ENCODE measurements at regions not wholly inside any gene's neighbourhood (a gene's known extent, or its start where the extent isn't known, plus 50 kb on each side); places are given as distances from the start of the nearest gene placed in this dataset.

DNA sequence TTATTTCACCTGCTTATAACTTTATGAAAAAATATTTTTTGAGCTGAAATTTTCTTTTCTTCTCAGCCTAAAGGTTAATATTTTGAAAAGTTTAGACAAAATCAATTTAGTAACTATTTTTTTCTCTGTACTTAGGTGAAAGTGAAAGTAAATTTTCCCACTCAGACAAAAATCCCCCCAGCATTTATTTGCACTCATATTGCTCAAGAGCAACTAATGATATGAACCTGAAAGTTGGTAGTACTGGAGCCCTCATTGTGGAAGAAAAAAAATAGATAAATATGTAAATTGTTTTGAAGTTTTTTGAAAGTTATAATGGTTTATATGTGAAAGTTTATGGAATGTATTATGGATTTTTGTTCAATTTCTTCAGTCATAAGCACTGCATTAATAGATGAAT lies 1005.9 kb upstream of the ATXN7L3B start:
- Histone ChIP-seq H3K4me3 (ENCODE audit: low read length) (no peak overlapping the region), H3K36me3 (replicated peaks; ENCODE audit: insufficient read depth, low read length) (no peaks in the 10 kb centered on the region), H3K9me2 (replicated peaks; ENCODE audit: insufficient read depth, low read length) (no peaks in the 10 kb centered on the region), H3K9ac (ENCODE audit: low read length) (no peak overlapping the region), H3F3A (ENCODE audit: insufficient read depth, low read length) (no peaks in the 10 kb centered on the region), H3K4me1 (ENCODE audit: low read length) (no peaks in the 10 kb centered on the region), H2AFZ (ENCODE audit: low read length) (no peak overlapping the region), H3K27me3 (replicated peaks; ENCODE audit: insufficient read depth, low read length) (no peaks in the 10 kb centered on the region), H3K27ac (ENCODE audit: low read length) (no peak overlapping the region), H3K4me2 (ENCODE audit: low read depth, low read length) (no peak overlapping the region), H3K9me3 (replicated peaks; ENCODE audit: insufficient read depth, low read length) (no peaks in the 10 kb centered on the region), H3K79me2 (ENCODE audit: low read length) (no peaks in the 10 kb centered on the region), H4K20me1 (ENCODE audit: insufficient read depth, low read length) (no peaks in the 10 kb centered on the region)
- DNase-seq, result peak; percentile 23
- TF ChIP-seq, protein P1, sequence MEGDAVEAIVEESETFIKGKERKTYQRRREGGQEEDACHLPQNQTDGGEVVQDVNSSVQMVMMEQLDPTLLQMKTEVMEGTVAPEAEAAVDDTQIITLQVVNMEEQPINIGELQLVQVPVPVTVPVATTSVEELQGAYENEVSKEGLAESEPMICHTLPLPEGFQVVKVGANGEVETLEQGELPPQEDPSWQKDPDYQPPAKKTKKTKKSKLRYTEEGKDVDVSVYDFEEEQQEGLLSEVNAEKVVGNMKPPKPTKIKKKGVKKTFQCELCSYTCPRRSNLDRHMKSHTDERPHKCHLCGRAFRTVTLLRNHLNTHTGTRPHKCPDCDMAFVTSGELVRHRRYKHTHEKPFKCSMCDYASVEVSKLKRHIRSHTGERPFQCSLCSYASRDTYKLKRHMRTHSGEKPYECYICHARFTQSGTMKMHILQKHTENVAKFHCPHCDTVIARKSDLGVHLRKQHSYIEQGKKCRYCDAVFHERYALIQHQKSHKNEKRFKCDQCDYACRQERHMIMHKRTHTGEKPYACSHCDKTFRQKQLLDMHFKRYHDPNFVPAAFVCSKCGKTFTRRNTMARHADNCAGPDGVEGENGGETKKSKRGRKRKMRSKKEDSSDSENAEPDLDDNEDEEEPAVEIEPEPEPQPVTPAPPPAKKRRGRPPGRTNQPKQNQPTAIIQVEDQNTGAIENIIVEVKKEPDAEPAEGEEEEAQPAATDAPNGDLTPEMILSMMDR (IDR thresholded peaks at IDR 0.05; ENCODE audit: low read length), result no peak
- TF ChIP-seq EZH2phosphoT487 (IDR thresholded peaks at IDR 0.05; ENCODE audit: low read length) (no peak), EZH2 (optimal IDR thresholded peaks at IDR 0.05; ENCODE audit: low read depth, low read length) (no peak)

DNA sequence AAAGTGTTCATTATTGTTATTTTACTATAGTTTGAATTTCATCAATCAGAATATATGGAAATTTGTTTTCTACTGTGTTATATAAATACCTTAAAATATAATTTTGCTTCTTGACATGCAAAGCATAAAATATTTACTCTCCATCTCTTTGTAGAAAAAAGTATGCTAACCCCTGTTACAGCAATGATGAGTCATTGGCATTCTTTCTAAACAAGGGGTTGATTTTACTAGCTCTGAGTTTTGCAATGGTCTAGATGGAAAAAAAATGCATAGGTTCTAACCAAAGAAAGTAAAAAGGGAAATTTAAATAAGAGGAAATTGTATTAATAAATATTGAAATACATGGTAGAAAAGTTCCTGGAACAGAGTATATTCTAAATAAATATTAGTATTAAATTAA lies 990.2 kb upstream of the ATXN7L3B start:
- Histone ChIP-seq H3K36me3 (replicated peaks; ENCODE audit: insufficient read depth, low read length) (no peaks in the 10 kb centered on the region), H4K20me1 (ENCODE audit: insufficient read depth, low read length) (no peaks in the 10 kb centered on the region), H3K79me2 (ENCODE audit: low read length) (no peaks in the 10 kb centered on the region), H3F3A (ENCODE audit: insufficient read depth, low read length) (no peaks in the 10 kb centered on the region), H3K4me1 (ENCODE audit: low read length) (no peaks in the 10 kb centered on the region), H3K4me3 (ENCODE audit: low read length) (no peak overlapping the region), H3K27ac (ENCODE audit: low read length) (no peak overlapping the region), H3K9me2 (replicated peaks; ENCODE audit: insufficient read depth, low read length) (no peaks in the 10 kb centered on the region), H3K9me3 (replicated peaks; ENCODE audit: insufficient read depth, low read length) (no peaks in the 10 kb centered on the region), H3K27me3 (replicated peaks; ENCODE audit: insufficient read depth, low read length) (no peaks in the 10 kb centered on the region), H3K4me2 (ENCODE audit: low read depth, low read length) (no peak overlapping the region), H2AFZ (ENCODE audit: low read length) (no peak overlapping the region), H3K9ac (ENCODE audit: low read length) (no peak overlapping the region)
- DNase-seq, result no peak
- TF ChIP-seq EZH2 (optimal IDR thresholded peaks at IDR 0.05; ENCODE audit: low read depth, low read length) (no peak), EZH2phosphoT487 (IDR thresholded peaks at IDR 0.05; ENCODE audit: low read length) (no peak)
- TF ChIP-seq, protein P1 (IDR thresholded peaks at IDR 0.05; ENCODE audit: low read length), result no peak

DNA sequence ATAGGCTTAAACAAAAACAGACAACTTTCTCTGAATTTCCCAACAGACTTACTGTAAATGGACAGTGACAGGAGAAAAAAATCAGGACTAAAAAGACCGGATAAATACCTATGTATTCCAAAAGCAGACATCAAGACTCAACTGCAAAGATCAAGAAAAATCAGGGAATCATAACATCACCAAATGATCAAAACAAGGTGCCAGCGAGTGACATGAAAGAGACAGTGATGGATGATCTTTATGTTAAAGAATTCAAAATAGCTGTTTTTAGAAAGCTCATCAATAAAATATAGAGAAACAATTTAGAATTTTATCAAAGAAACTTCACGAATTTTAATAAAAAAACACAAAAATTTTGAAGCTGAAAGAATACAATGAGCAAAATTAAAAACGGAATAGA lies 952.5 kb upstream of the ATXN7L3B start:
- 0 out of 2 replicates have a peak, but pooled peaks cover 4% of the 10 kb centered on the region for H3K4me1 ChIP-seq (ENCODE audit: low read length)
- no peaks in the 10 kb centered on the region for H4K20me1 ChIP-seq (ENCODE audit: insufficient read depth, low read length)
- no peaks in the 10 kb centered on the region for H3K36me3 ChIP-seq (replicated peaks; ENCODE audit: insufficient read depth, low read length)
- H3K27me3 ChIP-seq (replicated peaks; ENCODE audit: insufficient read depth, low read length), result no peaks in the 10 kb centered on the region
- H3K4me2 ChIP-seq (ENCODE audit: low read depth, low read length), result no peak overlapping the region
- no peaks in the 10 kb centered on the region for H3K79me2 ChIP-seq (ENCODE audit: low read length)
- TF ChIP-seq, protein P1 (IDR thresholded peaks at IDR 0.05; ENCODE audit: low read length), result no peak
- TF ChIP-seq EZH2 (optimal IDR thresholded peaks at IDR 0.05; ENCODE audit: low read depth, low read length) (no peak), EZH2phosphoT487 (IDR thresholded peaks at IDR 0.05; ENCODE audit: low read length) (no peak)
- H3K9me3 ChIP-seq (replicated peaks; ENCODE audit: insufficient read depth, low read length), result no peaks in the 10 kb centered on the region
- H2AFZ ChIP-seq (ENCODE audit: low read length), result no peak overlapping the region
- no peak for DNase-seq
- no peak overlapping the region for H3K4me3 ChIP-seq (ENCODE audit: low read length)
- no peaks in the 10 kb centered on the region for H3F3A ChIP-seq (ENCODE audit: insufficient read depth, low read length)
- H3K9ac ChIP-seq (ENCODE audit: low read length), result no peak overlapping the region
- no peak overlapping the region for H3K27ac ChIP-seq (ENCODE audit: low read length)
- H3K9me2 ChIP-seq (replicated peaks; ENCODE audit: insufficient read depth, low read length), result no peaks in the 10 kb centered on the region

Data from MM.1S (cell line).